GM18517 (cell line): ENCODE measurements at regions not wholly inside any gene's neighbourhood (a gene's known extent, or its start where the extent isn't known, plus 50 kb on each side); places are given as distances from the start of the nearest gene placed in this dataset.

Source experiments
- ATAC-seq: cut with Tn5 transposase; IDR thresholded peaks from one replicate; pipeline ENCODE4 v1.9.1; 2021; ENCODE audit warnings: mild to moderate bottlenecking, moderate library complexity; ENCODE audit not compliant: unreplicated experiment

- no peak for ATAC-seq
Measured at GRCh38 chr10:113357681-113358300, 195.1 kb upstream of the HABP2 start.

GRCh38 chr10:113359655-113360054 lies 193.2 kb upstream of the HABP2 start:
- no peak for ATAC-seq

GRCh38 chr10:113360870-113361269 lies 192.0 kb upstream of the HABP2 start:
- ATAC-seq = no peak

GRCh38 chr10:113362645-113363091 lies 190.2 kb upstream of the HABP2 start:
- ATAC-seq = no peak

- ATAC-seq = no peak
Measured at GRCh38 chr10:113364227-113364626, 188.6 kb upstream of the HABP2 start.

GRCh38 chr10:113368666-113369364 lies 184.0 kb upstream of the HABP2 start:
- no peak for ATAC-seq

- ATAC-seq = no peak
Measured at GRCh38 chr10:113369365-113369694, 183.5 kb upstream of the HABP2 start.

- no peak for ATAC-seq
Measured at GRCh38 chr10:113376428-113376827, 176.4 kb upstream of the HABP2 start.

- no peak for ATAC-seq
Measured at GRCh38 chr10:113379091-113379490, 173.8 kb upstream of the HABP2 start.

GRCh38 chr10:113381416-113381815 lies 171.4 kb upstream of the HABP2 start:
- ATAC-seq = no peak

- no peak for ATAC-seq
Measured at GRCh38 chr10:113381981-113382509, 170.8 kb upstream of the HABP2 start.

GRCh38 chr10:113382691-113383090 lies 170.2 kb upstream of the HABP2 start:
- ATAC-seq = no peak

GRCh38 chr10:113384181-113384580 lies 168.7 kb upstream of the HABP2 start:
- ATAC-seq = no peak

GRCh38 chr10:113385021-113385999 lies 167.5 kb upstream of the HABP2 start:
- ATAC-seq = peak; percentile 59

GRCh38 chr10:113386005-113386404 lies 166.8 kb upstream of the HABP2 start:
- ATAC-seq = no peak

- ATAC-seq = no peak
Measured at GRCh38 chr10:113389969-113390368, 162.9 kb upstream of the HABP2 start.

- no peak for ATAC-seq
Measured at GRCh38 chr10:113390896-113391295, 162.0 kb upstream of the HABP2 start.

GRCh38 chr10:113397047-113397446 lies 155.8 kb upstream of the HABP2 start:
- no peak for ATAC-seq

GRCh38 chr10:113399065-113399464 lies 153.8 kb upstream of the HABP2 start:
- ATAC-seq = no peak

- no peak for ATAC-seq
Measured at GRCh38 chr10:113402602-113403001, 150.3 kb upstream of the HABP2 start.

GRCh38 chr10:113407218-113407617 lies 145.6 kb upstream of the HABP2 start:
- ATAC-seq = no peak
